Fibroblast of upper back skin (primary cell): ENCODE measurements at regions not wholly inside any gene's neighbourhood (a gene's known extent, or its start where the extent isn't known, plus 50 kb on each side); places are given as distances from the start of the nearest gene placed in this dataset.

Experiments used
- DNase-seq: peaks from one replicate; pipeline ENCODE4 v3.0.0-alpha.2; 2013

DNA sequence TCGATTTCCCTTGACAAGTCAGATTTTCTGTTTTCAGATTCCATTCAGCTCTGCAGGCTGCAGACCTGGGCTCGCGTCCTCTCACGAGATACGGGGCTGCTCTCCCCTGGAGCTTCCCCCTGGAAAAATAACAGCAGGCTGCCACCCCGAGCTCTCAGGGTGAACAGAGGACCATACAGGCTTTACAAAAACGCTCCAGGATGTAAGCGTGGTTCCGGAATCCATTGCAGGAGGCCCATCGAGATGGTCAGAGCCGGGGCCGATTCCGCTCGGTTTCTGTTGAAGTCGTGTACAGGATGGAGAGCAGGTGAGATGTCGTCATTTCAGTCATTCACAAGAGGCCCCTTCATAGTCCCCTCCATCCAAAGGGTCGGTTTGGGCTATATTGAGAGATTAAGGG is 297.7 kb upstream of the IRX4 start:
- DNase-seq, result no peak

DNA sequence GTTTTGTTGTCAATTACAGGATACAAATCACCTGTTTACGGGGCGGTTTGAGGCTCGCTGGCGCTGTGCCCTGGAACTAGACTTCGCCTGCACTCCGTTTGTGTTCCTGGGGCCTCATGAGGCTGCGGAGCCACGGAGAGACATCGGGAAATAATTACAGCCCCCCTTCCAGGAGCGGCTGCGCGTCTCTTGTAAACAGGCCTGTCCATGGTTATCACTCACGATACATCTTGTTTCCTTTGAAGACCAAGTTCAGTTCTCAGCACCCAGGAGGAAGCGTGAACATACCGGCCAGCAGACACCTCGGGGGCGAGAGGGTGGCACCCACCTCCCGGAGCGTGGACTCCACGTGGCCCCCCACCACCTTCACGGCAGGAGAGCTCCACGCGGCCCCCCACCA is 297.1 kb upstream of the IRX4 start:
- no peak for DNase-seq

DNA sequence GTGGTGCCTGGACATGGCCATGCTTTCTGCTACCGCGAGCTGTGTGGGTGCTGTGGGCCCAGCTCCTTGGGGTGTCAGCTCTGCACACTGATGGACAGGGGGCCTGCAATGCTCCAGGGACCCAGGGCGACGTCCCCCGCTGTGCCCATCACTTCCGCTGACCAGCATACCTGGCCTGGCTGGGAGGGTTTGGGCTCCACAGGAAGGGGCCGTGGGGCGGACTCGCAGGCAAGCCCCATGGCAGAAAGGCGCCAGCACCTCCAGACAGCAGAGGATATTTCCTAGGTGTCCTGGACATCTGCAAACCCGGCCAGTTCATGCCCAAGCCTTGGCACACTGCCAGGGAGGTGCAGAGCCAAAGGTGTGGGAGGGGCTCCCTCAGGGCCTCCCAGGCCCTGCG is 295.8 kb upstream of the IRX4 start:
- no peak for DNase-seq

DNA sequence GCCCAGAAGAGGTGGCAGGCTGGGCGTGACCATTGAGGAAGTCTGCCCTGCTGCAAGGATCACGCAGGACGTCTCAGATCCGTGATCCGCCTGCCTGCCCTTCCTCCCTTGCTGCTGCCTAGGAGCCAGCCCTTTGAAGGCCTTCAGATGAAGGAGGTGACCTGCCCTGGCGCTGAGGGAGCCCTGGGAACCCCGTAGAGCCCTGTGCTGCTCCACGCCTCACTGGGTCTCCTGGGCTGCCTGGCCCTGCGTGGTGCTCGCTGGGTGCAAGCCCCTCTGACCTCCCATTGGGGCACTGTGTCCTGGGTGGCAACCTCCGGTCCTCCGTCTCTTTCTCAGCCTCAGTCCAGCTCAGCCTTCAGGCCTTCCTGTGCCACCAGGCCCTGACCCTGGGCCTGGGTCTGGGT is 295.3 kb upstream of the IRX4 start:
- no peak for DNase-seq

DNA sequence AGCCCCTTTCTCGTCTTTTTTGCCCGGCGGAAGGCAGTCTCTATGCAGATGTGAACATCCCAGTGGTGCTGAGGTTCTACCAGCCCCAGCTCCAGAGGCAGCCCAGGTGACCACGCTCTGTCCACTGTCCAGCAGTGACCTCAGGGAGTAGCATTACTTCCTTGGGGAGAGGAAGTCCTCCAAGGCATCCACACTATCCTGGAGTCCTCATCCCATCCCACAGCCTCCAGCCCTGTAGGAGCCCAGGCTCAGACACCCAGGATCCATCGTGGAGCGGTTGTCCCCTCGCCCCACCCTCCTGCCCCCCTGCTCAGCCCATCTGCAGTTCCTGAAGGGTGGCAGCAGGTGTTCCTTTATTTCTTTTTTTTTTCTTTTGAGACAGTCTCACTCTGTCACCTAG is 294.5 kb upstream of the IRX4 start:
- no peak for DNase-seq

DNA sequence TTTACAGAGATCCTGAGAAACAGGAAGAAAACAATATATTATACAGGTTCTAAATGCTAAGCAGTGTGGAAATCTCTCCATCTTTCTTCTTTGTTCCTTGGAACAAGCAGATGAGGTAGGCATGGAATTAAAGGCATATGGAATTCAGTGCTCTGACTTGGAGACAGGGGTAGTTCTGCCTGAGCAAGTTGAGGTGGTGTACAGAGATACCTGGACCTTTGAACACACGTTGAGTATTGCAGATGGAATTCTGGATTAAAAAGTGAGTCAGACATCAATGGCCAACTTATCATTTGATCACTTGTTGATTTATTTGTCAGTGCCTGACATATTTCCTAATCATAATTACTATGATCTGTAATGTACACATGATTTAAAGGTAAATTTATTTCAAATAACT is 293.9 kb upstream of the IRX4 start:
- no peak for DNase-seq

DNA sequence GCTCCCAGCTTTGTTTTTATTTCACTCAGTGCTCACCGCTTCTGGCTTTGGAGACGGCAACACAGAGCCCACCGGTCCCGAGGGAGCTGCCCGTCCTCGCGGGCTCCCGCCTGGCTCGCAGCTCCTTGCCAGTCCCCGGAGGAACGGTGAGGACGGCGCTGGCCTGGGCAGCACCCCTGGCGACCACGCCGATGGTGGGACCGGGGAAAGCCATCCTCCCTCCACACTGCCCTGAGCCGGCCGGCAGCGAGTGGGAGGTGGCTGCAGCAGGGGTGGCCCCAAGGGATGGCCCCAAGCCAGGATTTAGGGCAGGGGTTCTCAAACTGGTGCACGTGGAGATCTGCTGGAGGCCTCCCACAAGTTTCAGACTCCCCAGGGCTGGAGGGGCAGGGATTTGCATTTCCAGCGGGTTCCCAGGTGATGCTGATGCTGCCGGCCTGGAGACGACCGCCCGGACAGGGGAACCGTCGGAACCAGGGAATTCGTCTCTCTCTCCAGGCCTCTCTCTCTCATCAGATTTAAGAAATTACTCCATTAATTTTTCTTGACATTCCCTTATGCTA is 293.2 kb upstream of the IRX4 start:
- no peak for DNase-seq

DNA sequence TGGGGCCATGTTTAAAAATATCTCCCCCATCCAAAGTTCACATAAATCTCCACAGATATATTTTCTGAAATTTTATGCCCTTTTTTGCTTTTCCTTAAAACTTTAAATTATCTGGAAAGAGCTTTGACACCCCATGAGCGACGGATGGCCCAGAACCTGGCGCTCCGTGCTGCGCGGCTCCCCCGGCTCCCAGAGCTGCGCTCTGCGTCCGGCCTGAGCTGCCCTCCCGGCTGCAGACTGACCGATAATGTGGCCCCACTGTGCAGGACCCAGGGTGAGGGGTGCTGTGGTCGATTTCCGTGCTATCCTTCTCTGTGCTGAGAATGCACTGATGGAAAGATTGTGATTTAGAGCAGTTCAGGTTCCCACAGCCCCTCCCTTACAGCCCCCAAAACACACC is 292.3 kb upstream of the IRX4 start:
- no peak for DNase-seq

DNA sequence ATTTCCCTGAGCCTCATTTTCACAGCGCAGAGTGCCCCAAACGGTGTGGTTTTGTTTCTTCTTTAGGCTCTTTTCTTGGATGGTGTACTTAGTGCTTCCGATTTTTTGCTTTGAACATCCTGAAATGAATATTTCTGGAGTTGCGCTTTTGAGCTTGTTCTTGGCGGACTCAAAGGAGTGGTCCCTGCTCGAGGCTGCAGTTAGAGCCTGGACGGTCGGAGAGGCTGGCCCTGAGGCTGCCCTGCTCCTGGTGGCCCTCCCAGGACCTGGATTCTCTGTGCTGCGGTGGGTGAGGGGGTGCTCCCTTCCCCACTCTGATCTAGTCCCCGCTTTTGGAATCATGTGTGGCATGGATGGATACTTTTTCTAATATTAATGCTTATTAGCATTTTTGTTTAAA is 291.8 kb upstream of the IRX4 start:
- no peak for DNase-seq

DNA sequence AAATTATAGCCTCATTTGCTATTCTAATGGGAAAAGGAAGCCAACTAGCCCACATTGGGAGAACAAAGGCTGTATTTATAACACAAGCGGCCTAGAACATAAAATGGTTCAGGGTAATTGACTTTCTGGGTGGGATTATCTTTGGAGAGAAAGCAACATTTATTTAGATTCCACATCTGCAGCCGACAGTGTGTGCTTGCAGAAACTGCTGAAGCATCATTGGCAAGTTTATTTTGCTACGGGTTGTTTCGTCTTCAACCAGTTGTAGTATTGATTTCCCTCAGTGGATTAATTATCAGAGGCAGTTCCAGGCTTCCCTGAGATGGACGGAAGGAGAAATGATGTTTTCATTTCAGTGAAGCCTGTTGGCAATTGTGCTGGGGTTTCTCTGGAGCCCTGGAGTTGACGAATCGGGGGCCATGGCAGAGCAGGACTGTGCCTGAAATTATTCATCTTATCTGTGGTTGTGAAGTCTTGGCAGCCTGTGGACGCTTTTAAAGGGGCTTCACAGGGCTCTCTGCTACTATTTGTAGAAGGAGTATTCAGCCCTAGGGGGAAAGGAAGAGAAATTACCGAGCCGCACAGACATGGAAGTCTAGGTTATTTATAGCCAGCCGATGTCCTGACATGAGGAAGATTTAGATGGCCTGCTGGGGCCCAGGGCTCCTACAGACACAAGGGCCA is 290.6 kb upstream of the IRX4 start:
- no peak for DNase-seq

DNA sequence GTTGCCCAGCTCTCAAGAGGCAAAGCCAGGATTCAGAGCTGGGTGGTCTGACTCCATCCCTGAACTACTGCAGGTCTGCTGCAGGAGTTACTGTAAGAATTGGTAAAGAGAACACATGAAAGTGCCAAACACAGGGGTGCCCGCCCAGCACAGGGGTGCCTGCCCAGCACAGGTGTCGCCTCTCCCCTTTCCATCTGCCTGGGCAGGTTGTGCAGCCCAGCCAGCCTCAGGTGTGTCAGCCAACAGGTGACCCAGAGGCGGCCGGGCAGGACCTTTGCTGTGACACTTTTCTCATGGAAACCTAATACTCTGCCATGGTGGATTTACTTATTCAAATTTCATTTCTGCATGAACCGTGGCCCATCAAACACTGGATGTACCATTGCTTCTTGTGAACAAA is 289.7 kb upstream of the IRX4 start:
- no peak for DNase-seq

DNA sequence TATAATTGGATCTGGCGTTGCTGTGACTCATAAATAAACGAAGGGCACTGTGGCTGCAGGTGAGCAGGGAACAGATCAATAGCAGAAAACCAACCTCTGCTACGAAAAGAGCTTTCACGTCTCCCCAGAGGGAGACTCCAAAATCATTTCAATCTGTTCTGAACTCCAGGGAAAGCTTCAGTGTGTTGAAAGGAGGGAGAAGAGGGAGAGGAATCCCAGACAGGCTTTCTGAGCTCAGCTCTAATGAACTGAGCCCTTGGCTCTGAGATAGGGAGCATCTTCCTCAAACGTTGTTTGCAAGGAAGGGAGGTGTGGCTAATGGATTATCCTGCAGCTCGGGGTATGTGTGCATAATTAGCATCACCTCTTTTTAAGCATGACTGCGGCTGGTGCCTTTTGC is 288.0 kb upstream of the IRX4 start:
- DNase-seq, result no peak

DNA sequence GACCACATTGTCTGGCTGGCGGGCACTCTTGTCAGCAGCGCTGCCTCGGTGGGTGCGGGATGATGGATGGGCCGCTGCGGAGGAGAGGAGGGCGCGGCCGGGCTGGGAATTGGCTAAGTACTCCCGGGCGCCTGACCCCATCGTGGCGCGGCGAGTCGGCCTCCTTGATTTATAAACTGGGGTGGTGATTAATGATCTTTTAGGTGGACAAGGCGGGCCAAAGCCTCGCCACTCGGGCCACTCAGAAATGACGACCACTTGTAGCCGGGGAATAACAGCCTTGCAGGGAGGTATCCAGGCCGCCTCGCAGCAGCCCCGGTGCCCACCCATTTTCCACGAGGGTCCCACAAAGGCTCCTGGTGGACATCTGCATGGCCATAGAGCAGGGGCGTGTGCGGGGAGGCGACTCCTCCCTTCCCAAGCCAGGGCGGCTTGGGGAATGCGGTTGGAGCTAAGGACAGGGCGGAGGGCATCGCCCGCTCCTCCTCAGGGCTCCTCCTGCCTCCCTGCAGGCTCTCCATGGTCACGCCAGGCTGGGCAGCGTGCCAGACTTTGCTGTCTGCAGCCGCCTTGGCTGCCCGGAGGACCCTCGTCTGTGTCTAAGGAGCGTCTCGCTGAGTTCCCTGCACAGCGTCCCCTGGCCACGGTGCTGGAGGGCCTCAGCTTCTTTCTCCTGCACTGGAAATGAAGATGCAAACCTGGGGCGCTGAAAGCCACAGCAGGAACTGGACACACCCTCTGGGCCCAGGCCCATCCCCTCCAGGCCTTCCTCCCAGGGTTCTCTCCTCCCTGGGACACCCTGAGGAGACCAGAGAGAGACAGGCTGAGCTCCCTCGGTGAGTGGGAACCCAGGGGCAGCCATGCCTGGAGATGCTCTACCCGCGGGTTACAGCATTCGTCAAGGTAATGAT is 287.4 kb upstream of the IRX4 start:
- no peak for DNase-seq

DNA sequence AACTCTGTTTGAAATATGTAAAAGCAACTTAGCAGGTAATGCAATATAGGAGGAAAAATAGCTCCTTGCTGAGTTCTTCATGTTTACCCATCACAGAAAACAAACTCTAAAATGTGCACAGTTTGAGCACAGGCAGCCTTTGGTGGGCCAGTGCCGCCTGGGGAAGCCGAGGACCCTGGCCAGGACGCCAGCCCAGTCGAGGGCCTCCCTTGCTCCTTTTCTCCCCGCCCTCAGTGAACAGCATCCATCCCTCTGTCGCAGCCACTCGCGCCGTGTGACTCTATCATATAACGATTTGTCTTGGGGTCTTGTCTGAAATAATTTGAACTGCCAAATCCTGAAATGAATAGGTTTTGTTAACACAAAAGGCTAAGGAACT is 286.7 kb upstream of the IRX4 start:
- DNase-seq, result no peak

DNA sequence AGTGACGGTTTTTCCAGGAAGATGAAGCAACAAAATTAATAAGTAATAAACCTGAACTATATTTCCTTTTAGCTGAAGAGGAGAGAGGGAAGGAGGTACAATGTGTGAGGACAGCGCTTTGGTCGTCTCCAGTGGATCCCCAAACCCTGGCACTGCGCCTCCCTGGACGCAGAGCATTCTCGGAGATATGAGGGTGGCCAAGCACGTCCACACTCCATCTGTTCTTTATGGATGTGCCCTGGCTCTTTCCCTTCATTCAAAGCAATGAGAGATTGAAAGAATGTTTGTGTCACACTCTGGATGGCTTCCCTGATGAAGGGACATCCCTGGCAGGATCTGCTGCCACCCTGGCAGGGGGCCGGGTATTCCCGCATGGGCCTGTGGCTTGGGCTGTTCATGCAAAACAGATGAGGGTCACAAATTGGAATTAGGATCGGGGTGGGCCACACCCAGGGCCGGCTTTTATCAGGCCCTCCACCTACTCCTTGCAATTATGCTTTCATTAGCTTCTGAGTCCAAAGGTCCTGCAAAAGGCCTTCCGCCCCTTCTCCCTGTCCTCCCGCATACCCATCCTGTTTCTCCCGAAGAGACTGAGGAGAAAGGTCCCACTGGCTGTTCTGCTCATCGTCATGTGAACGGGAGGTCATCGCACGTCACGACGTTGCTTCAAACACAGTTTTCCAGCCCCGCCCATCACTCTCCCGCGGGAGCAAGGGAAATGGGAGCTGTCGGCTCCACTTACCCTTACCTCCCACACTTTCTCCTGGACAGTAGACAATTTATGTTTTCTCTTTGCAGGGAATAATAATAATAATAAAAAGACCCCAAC is 286.1 kb upstream of the IRX4 start:
- no peak for DNase-seq

DNA sequence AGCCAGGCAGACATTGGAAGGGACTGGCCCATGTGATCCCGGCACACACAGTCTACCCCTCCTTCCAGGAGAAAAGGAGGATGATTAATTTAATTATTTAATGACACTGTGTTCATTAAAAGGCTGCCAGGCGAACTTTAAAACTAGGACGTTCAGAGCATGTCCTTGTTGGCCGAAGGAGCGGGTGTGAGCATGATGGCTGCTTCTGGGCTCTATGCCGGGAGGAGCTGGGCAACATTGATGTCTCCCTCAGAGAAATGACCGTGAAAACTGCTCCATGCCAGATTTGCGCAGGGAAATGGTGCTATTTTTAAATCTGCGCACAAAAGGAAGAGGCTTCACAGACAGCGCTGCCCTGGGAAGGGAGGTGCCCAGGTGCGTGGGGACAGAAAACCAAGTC is 284.9 kb upstream of the IRX4 start:
- DNase-seq, result no peak

DNA sequence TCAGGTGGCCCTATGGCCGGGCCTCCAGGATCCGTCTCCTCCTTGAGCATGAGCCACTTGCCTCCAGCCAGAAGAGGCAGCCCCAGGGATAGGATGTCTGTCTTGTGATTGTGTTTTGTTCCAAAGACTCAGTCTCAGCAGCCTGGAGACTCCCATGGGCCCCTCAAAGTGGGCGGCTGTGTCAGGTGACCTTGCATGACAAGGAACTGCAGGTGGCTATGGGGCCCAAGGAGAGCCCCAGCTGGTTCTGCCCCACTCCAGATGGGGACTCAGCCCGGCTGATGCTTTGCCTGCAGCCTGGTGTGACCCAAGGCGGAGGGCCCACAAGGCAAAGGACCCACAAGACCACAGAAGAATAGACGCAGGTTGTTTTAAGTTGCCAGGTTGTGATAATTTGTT is 284.3 kb upstream of the IRX4 start:
- DNase-seq, result no peak

DNA sequence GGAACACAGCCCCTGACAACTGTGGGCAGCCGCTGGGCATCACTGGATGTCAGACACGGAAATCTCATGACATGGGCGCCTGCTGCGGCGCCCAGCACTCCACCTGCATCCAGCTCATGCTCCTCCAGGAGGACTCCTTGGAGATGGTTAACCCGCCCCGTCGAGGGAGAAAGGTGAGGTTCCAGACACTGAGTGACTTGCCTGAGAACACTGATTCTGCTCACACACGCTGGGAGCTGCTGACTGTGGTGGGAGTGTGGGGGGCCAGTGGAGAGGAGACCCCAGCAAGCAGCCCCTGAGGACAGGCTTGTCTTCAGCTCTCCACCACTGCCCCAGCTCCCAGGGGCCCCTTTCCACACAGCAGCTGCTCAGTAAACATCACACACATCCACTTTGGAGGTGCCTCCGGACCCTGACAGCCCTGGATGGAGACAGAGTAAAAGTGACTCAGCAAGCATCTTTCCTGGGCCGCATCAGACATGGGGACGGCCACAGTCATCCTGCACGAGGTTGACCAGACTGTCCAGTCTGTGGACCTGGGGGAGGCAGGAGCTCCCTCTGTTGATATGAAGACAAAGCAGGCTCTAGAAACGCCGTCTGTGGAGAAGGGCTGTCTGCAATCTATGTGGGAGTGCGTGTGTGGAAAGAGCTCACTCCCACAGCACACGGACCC is 283.7 kb upstream of the IRX4 start:
- no peak for DNase-seq

DNA sequence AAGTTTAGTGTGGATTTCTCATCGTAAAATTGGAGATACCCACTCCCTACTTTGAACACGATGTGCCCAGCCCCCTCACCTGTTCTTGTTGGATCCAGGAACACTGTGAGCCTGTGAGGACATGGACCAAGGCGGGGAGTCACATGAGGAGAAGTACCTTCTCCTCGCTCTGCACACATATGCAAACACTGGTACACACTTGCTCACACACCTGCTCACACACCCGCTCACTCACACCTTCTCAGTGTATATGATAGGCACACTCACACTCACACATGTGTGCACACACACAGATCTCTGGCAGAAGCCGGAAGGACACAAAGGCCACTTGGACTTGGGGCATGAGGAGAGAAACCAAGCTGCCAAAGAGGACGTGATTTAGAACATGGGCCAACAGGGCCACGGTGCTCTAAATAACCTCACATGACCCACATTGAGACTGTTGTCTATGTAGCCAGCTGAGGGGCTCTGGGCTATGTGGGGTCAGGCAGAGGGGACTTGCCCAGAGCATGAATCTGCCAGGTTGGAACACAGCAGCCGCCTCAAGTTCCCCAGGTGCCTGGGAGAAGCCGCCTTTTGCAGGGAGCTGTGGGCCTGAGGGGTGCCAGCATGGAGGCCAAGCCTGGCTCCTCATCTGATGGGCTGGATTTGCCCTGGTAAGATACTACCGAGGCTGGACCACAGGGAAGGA is 283.0 kb upstream of the IRX4 start:
- no peak for DNase-seq

DNA sequence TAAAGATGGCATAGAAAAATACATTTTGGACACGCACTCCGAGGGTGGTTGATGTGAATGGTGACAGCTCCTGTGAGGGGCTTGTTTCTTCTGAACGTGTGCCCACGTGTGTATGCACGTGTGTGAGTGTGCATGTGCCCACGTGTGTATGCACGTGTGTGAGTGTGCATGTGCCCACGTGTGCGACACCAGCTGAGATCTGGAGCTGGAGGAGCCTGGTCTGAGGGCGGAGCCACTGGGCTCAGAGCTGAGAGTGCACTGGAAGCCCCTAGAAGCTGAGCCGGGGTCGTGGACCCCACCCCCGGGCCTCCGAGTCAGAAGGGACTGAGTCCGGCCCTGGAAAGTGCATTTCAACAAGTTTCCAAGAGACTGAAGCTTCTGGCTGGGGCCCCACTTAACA is 282.5 kb upstream of the IRX4 start:
- no peak for DNase-seq

DNA sequence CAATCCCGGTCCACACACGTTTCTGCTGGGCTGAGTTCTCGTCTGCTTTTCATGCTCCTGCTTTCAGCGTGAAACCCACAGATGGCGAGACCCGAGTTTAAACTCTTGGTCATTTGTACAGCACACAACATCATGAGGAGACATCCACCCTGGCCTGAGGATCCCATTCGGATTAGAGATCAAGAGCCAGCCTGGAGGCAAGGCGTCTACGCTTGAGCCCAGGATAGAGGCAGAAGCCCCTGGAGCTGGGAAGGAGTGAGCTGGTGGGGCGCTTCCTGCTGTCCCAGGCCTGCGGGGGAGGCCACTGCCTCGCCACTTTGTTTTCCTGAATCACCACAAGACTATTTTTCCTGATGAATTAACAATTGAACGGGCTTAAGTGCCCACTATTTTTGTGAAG is 281.9 kb upstream of the IRX4 start:
- no peak for DNase-seq

DNA sequence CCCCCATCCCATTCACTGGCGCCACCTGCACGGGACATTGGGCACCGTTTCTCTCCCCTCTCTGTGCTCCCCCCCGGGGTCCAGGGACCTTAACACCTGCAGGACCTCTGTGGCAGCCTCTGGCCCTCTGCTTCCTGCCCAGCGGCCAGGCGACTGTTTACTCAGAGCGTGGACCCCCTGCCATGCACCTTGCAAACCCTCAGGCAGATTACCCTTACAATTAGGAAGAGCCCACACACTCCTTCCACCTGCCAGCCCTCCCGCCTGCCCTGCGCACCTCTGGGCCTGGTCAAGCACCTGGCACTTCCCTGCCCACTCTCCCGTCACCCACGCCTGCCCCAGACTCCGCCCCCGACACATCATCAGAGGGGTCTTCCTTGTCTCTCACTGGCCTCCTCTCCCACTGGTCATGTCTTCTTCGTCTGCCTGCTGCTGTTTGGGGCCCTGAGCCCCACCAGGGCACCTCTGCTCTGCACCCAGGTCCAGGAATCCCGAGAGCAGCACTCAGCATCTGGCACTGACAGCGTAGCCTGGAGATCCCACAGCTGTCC is 281.3 kb upstream of the IRX4 start:
- DNase-seq, result no peak
